Hepatocyte (in vitro differentiated cells): ENCODE measurements at regions not wholly inside any gene's neighbourhood (a gene's known extent, or its start where the extent isn't known, plus 50 kb on each side); places are given as distances from the start of the nearest gene placed in this dataset.

Experiments
- DNase-seq: peaks from one replicate; pipeline ENCODE4 v3.0.0-alpha.2; 2016; ENCODE audit warnings: low spot score
- H2AFZ ChIP-seq: fragments of 200-600 bp; sonication (generic); 2 replicates; pipeline ENCODE4 v1.6.0; 2016; ENCODE audit warnings: antibody characterized with exemption, mild to moderate bottlenecking
- H3K27ac ChIP-seq: fragments of 200-600 bp; sonication (generic); 2 replicates; pipeline ENCODE4 v1.5.1; 2016; ENCODE audit warnings: mild to moderate bottlenecking
- H3K27me3 ChIP-seq: fragments of 200-600 bp; sonication (generic); 2 replicates; pipeline ENCODE4 v1.6.1; 2016
- H3K36me3 ChIP-seq: fragments of 200-600 bp; sonication (generic); replicated peaks from 2 replicates; pipeline ENCODE4 v1.5.1; 2016; ENCODE audit warnings: low read depth; ENCODE audit not compliant: insufficient read depth
- H3K4me1 ChIP-seq: fragments of 200-600 bp; sonication (generic); 2 replicates; pipeline ENCODE4 v1.5.1; 2016; ENCODE audit warnings: mild to moderate bottlenecking, moderate library complexity; ENCODE audit not compliant: insufficient read depth
- H3K4me2 ChIP-seq: fragments of 200-600 bp; sonication (generic); 2 replicates; pipeline ENCODE4 v1.6.0; 2016
- H3K4me3 ChIP-seq: fragments of 200-600 bp; sonication (generic); 2 replicates; pipeline ENCODE4 v1.5.1; 2016; ENCODE audit warnings: mild to moderate bottlenecking
- H3K79me2 ChIP-seq: fragments of 200-600 bp; sonication (generic); 2 replicates; pipeline ENCODE4 v1.6.0; 2017; ENCODE audit warnings: mild to moderate bottlenecking
- H3K9me2 ChIP-seq: fragments of 200-600 bp; sonication (generic); replicated peaks from 2 replicates; pipeline ENCODE4 v1.6.0; 2017; ENCODE audit warnings: mild to moderate bottlenecking; ENCODE audit not compliant: insufficient read depth
- H3K9me3 ChIP-seq: fragments of 200-600 bp; sonication (generic); 2 replicates; pipeline ENCODE4 v1.5.1; 2016; ENCODE audit warnings: low read depth, mild to moderate bottlenecking
- H4K20me1 ChIP-seq: fragments of 200-600 bp; sonication (generic); 2 replicates; pipeline ENCODE4 v1.6.0; 2016; ENCODE audit warnings: mild to moderate bottlenecking; ENCODE audit not compliant: insufficient read depth, poor library complexity, severe bottlenecking
- CTCF ChIP-seq: fragments of 200-600 bp; sonication (generic); IDR thresholded peaks from 2 replicates; pipeline ENCODE4 v1.5.1; 2016; ENCODE audit warnings: antibody characterized with exemption, mild to moderate bottlenecking; ENCODE audit not compliant: poor library complexity
- EZH2 ChIP-seq: fragments of 200-600 bp; sonication (generic); IDR thresholded peaks from 2 replicates; pipeline ENCODE4 v1.6.1; 2016; ENCODE audit warnings: antibody characterized with exemption, mild to moderate bottlenecking, borderline replicate concordance
- EZH2phosphoT487 ChIP-seq: fragments of 200-600 bp; sonication (generic); IDR thresholded peaks from one replicate; pipeline ENCODE4 v1.6.1; 2018; ENCODE audit warnings: antibody characterized with exemption, mild to moderate bottlenecking, low read depth, moderate library complexity; ENCODE audit not compliant: unreplicated experiment, severe bottlenecking
- WGBS: methylation state at CpG from one replicate; pipeline ENCODE4 v1.1.6; 2016; ENCODE audit warnings: low lambda C conversion rate; ENCODE audit errors: missing lambda C conversion rate; 5-methylcytosine and 5-hydroxymethylcytosine counted together

- TF ChIP-seq CTCF (no peak), EZH2 (no peak), EZH2phosphoT487 (no peak)
- Histone ChIP-seq H3K9me2 (no peaks in the 10 kb centered on the region), H3K27ac (no peak overlapping the region), H4K20me1 (no peaks in the 10 kb centered on the region), H3K79me2 (no peaks in the 10 kb centered on the region), H3K4me2 (no peak overlapping the region), H3K27me3 (peaks cover 29% of the 10 kb centered on the region), H3K36me3 (no peaks in the 10 kb centered on the region), H2AFZ (no peak overlapping the region), H3K4me1 (no peaks in the 10 kb centered on the region), H3K9me3 (no peaks in the 10 kb centered on the region), H3K4me3 (no peak overlapping the region)
- no peak for DNase-seq
- 77% methylated on average over 9 of the region's 9 CpGs for WGBS
Measured at GRCh38 chr17:33816842-33817617, 438.1 kb upstream of the CCL2 start.

GRCh38 chr17:33819539-33819938 lies 435.5 kb upstream of the CCL2 start:
- Histone ChIP-seq H3K4me2 (no peak overlapping the region), H3K4me1 (no peaks in the 10 kb centered on the region), H3K9me2 (no peaks in the 10 kb centered on the region), H3K4me3 (no peak overlapping the region), H3K36me3 (no peaks in the 10 kb centered on the region), H3K9me3 (no peaks in the 10 kb centered on the region), H3K27me3 (peaks cover 32% of the 10 kb centered on the region), H2AFZ (no peak overlapping the region), H3K79me2 (no peaks in the 10 kb centered on the region), H3K27ac (no peak overlapping the region), H4K20me1 (no peaks in the 10 kb centered on the region)
- no peak for TF ChIP-seq EZH2phosphoT487
- no peak for TF ChIP-seq CTCF
- TF ChIP-seq EZH2 = no peak
- 87% methylated on average over 4 of the region's 4 CpGs for WGBS
- DNase-seq = no peak

GRCh38 chr17:33832262-33832661 lies 422.8 kb upstream of the CCL2 start:
- Histone ChIP-seq H3K36me3 (no peaks in the 10 kb centered on the region), H3K4me3 (no peak overlapping the region), H3K27ac (no peak overlapping the region), H2AFZ (no peak overlapping the region), H3K4me1 (no peaks in the 10 kb centered on the region), H3K4me2 (no peak overlapping the region), H3K27me3 (no peaks in the 10 kb centered on the region), H3K79me2 (no peaks in the 10 kb centered on the region), H3K9me3 (no peaks in the 10 kb centered on the region), H3K9me2 (no peaks in the 10 kb centered on the region), H4K20me1 (no peaks in the 10 kb centered on the region)
- 31% methylated on average over 2 of the region's 2 CpGs for WGBS
- TF ChIP-seq CTCF (no peak), EZH2phosphoT487 (no peak), EZH2 (no peak)
- DNase-seq = peak; percentile 24

- DNase-seq = no peak
- TF ChIP-seq CTCF (no peak), EZH2phosphoT487 (no peak), EZH2 (no peak)
- no peaks in the 10 kb centered on the region for H3K4me1 ChIP-seq
- no peaks in the 10 kb centered on the region for H3K79me2 ChIP-seq
- no peak overlapping the region for H3K4me2 ChIP-seq
- no peaks in the 10 kb centered on the region for H3K36me3 ChIP-seq
- no peak overlapping the region for H2AFZ ChIP-seq
- H3K27ac ChIP-seq = no peak overlapping the region
- H3K9me2 ChIP-seq = no peaks in the 10 kb centered on the region
- peaks cover 9% of the 10 kb centered on the region for H3K27me3 ChIP-seq
- no peaks in the 10 kb centered on the region for H4K20me1 ChIP-seq
- no peaks in the 10 kb centered on the region for H3K9me3 ChIP-seq
- H3K4me3 ChIP-seq = no peak overlapping the region
Measured at GRCh38 chr17:33837281-33837680, 417.8 kb upstream of the CCL2 start.
